ENCODE measurements at regions not wholly inside any gene's neighbourhood (a gene's known extent, or its start where the extent isn't known, plus 50 kb on each side); places are given as distances from the start of the nearest gene placed in this dataset.

DNA sequence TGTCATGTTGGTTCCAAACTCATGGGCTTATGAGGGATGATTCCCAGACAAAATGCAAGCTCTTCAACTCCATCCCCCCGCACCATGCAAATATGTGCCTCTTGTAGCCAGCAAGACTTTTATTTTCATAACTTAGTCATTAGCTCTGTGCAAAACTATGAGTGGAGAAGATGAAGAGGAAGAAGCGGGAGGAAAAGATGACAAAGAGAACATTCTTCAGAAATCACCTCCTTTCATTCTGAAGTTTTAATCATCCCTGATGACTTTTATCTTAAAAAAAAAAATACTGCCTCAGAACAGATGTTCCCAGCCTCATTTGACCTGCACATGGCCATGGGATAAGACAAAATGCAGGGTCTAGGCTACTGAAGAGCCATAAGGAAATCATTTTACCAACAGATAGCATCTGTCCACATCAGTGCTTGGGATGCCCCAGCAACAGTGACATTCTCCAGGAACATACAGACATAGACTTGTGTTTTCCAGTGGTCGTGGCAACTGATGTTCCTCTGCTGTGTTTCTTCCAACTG, 145.5 kb downstream of the WNT5A start:
- FAIRE-seq = no peak

- FAIRE-seq = no peak
Measured at GRCh38 chr3:55339819-55340218, 147.3 kb downstream of the WNT5A start.

DNA sequence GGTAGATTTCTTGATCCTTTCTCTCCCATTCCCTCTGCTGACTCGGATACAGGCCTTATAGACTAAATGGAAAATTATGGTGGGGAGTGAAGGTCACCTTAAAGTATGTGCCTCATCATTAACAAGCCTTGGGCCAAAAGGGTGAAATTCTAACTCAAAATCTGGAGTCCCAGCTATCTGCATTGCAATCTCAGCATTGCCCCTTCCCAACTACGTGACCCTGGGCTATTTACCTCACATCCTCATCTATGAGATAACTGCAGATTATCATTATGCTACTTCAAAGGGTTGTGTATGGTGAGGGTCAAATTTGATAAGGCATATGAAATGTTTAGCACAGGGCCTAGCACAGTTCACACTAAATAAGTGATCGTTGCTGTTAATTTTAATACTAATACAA, 147.7 kb downstream of the WNT5A start:
- FAIRE-seq = no peak

- no peak for FAIRE-seq
Measured at GRCh38 chr3:55337641-55338180, 149.4 kb downstream of the WNT5A start.

DNA sequence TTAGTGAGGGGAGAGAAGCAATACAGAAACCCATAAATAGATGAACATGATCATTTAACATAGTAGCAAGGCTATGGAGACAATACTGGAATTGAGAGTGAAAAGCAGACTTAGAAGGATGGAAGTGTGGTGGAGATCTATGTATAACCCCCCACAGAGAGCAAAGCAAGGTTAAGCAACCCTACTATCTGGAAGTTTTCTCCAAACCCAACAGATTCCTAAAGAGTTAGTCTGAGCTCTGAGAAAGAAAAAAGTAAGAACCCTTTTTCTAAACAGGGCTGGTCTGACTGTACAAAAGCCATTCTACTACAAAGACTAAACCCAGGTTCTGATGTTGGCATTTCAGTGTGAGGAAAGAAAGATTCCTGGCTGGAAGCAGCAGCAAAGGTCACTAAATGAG, 153.2 kb downstream of the WNT5A start:
- no peak for FAIRE-seq

- no peak for FAIRE-seq
Measured at GRCh38 chr3:55333046-55333445, 154.1 kb downstream of the WNT5A start.

DNA sequence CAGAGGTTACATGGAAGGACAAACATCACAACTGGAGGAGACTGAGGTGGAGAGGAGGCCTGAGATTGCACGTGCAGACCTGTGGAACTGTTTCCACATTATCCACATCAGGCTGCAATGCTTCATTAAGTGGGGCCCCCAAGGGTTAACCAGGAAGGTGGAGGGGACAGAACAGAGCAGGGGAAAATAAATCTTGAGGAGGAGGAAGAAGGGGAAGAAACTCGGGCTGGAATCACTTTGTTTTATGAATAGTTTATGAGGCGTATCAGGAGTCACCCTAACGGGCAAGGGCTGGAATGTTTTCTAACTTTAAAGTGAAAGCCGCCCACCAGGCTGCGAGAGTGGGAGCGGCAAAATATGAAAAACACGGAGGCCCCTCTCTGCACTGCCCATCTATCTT, 154.9 kb downstream of the WNT5A start:
- FAIRE-seq = no peak

- no peak for FAIRE-seq
Measured at GRCh38 chr3:55331524-55331923, 155.6 kb downstream of the WNT5A start.

DNA sequence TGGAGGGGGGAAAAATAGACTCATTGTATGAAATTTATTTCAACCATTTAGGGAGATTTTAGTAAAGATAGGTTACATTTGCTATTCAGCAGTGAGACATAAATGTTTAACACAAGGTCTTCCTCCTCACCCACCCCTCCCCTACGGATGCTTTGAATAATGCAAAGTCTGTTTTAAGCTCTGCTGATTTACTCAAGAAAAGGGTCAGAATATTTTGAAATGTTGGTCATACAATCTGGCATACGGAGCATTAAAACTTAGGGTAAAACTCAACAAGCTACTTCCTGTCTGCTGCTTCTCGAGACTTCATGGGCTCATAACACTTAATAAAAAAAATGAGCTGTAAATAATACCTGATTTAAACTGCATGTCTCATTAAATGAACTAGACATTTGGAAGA, 156.3 kb downstream of the WNT5A start:
- FAIRE-seq = no peak

GRCh38 chr3:55330355-55330754, 156.8 kb downstream of the WNT5A start:
- no peak for FAIRE-seq

DNA sequence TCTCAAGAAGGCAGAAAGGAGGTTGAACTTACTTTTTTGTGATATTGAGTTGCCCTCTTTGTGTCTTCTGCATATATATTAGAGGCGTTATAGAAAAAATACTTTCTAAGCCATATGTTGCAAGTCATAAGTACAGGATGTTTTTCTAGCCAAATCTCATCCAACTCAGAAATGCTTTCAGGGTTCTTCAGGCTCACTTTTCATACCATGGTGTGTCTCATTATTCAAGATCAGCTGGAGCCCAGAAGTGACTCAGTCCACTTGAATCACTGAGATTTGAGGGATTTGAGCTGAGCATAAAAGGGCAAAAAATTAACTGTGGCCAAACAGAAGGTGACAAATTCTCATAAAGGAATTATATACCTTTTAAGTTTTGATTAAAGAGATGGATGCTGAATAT, 157.3 kb downstream of the WNT5A start:
- no peak for FAIRE-seq

- FAIRE-seq = no peak
Measured at GRCh38 chr3:55327131-55327920, 159.8 kb downstream of the WNT5A start.

GRCh38 chr3:55322638-55323037, 164.5 kb downstream of the WNT5A start:
- no peak for FAIRE-seq

DNA sequence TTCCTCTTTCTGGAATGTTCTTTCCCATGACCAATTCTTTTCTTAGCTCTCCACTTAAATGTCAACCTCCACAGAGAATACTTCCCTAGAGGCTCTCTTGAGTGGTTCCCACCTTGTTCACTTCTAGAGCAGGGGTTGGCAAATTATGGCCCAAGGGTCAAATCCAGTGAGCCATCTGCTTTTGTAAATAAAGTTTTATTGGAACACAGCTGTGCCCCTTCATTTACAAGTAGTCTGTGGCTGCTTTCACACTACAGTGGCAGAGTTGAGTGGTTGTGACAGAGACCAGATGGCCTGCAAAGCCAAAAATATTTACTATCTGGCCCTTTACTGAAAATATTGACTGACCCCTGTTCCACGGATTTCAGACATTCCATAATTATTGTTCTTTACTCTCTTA, 166.2 kb downstream of the WNT5A start:
- FAIRE-seq = no peak

GRCh38 chr3:55315396-55315795, 171.7 kb downstream of the WNT5A start:
- no peak for FAIRE-seq

GRCh38 chr3:55313666-55314065, 173.4 kb downstream of the WNT5A start:
- no peak for FAIRE-seq

DNA sequence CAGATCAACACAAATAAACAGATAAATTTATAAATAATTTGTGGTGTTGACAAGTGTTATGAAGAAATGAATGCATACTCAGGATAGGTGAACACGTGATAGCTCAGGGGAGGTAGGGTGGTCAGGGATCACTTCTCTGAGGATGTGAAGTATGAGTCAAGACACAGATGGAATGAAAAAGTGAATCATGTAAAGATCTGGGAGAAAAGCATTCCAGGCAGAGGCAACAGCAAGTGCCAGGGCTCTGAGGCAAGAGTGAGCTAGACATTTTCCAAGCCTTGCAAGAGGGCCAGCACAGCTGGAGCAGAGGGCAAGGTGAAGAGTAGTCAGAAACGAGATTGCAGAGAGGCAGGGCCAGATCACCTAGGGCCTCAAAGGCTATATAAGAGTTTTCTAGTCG, 177.8 kb downstream of the WNT5A start:
- no peak for FAIRE-seq

GRCh38 chr3:55307622-55308021, 179.5 kb downstream of the WNT5A start:
- no peak for FAIRE-seq

DNA sequence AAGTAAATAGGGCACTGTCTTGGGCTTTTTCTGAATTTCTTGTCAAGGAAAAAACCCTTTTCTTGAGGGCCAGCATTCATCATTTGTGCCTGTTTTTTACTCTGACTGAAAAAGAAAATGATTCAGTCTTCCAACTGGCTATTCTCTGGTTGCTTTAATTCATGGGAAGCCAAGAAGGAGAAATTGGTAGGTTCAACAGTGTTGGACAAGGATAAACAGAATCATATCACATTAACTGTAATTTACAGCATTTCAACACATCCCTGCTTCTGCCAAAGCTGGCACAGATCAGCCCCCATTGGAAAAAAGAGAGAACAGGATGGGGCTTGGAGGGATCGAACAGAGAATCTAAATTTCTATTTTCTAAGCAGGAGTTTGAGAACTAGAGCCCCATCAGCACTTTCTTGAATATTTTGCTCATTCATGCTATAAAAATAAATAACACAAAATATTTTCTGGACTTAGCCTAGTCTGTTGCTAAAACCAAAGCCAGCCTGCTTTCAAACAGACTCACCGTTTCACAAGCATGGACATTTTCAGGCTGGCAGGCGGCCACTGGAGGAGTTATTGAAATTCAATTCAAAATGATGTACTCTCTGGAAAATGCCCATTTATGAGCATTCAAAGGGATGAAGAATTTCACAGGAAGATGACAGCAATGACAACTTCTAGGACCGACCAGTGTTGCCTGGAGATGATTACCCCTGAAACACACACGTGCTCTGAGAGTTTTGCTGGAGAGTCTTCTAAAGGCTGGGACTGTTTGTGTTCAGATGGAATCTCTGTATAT, 181.2 kb downstream of the WNT5A start:
- FAIRE-seq = no peak

DNA sequence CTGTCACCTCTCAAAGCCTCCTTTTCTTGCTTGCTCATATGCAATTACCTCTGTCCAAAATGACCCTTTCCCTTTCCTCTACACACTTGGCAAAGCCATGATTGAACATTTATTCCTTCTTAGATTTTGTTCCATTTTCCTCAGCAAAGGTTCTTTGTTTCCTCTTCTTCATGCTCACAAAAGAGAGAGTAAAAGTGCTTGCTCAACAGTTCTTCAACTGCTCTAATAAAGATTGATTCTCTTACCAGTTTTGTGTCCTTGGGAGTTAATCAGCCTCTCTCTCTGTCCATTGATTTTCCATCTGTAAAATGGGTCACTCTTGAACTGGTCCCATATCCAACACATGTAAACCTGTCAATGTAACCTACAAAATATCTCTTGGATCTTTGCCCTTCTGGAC, 186.4 kb downstream of the WNT5A start:
- no peak for FAIRE-seq

DNA sequence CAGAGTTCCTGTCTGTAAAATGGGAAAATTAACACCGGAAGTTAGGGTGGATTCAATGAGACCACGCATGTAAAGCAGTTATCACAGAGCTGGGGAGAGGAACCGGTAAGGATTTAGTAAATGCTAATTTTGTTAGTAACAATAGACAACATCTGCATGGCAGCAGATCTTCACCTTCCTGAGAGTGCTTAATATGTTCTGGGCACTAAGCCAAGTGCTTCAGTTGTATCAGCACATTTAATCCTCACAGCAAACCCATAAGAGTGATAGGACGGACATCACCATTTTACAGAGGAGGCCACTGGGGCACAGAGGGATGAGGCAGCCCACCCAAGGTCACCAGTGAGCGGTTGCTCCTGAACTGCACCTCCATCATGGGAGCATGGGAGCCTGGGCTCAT, 189.4 kb downstream of the WNT5A start:
- FAIRE-seq = no peak

GRCh38 chr3:55297245-55297644, 189.9 kb downstream of the WNT5A start:
- no peak for FAIRE-seq

DNA sequence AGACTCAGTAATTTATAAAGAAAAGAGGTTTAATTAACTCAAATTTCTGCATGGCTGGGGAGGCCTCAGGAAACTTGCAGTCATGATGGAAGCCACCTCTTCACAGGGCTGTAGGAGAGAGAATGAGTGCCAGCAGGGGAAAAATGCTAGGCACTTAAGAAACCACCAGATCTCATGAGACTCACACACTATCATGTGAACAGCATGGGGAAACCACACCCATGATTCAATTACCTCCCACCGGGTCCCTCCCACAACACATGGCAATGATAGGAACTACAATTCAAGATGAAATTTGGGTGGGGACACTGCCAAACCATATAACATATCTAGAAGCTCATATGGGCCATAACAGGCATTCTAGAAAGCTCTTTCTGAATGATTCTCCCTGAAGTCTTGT, 190.3 kb downstream of the WNT5A start:
- no peak for FAIRE-seq

GRCh38 chr3:55296030-55296429, 191.1 kb downstream of the WNT5A start:
- FAIRE-seq = no peak
